Upper lobe of left lung (tissue), 6 donors: ENCODE measurements at regions not wholly inside any gene's neighbourhood (a gene's known extent, or its start where the extent isn't known, plus 50 kb on each side); places are given as distances from the start of the nearest gene placed in this dataset.

Experiments used
- ATAC-seq, 2 donors: fragments of 200-7000 bp; cut with Tn5 transposase; one replicate each; pipeline ENCODE4 v1.9.1; 2022; ENCODE audit warnings: mild to moderate bottlenecking in 2 of 2, moderate library complexity in 2 of 2; ENCODE audit not compliant: low FRiP score in 2 of 2
- DNase-seq, 2 donors: peaks; one replicate each; pipeline ENCODE4 v3.0.0-alpha.2; 2019 to 2020
- H3K27ac ChIP-seq, 4 donors: fragments of 200-600 bp; sonication (generic); one replicate each; pipeline ENCODE4 v1.5.1; 2016 to 2019
- H3K27me3 ChIP-seq, 4 donors: fragments of 200-600 bp; sonication (generic); one replicate each; pipeline ENCODE4 v1.5.1; 2017 to 2019
- H3K36me3 ChIP-seq, 4 donors: fragments of 200-600 bp; sonication (generic); one replicate each; pipeline ENCODE4 v1.5.1; 2016 to 2019
- H3K4me1 ChIP-seq, 4 donors: fragments of 200-600 bp; sonication (generic); one replicate each; pipeline ENCODE4 v1.5.1; 2018 to 2019
- H3K4me3 ChIP-seq, 4 donors: fragments of 200-600 bp; sonication (generic); one replicate each; pipeline ENCODE4 v1.5.1; 2017 to 2019; ENCODE audit warnings: mild to moderate bottlenecking in 2 of 4, moderate library complexity in 1 of 4
- H3K9me3 ChIP-seq, 4 donors: fragments of 200-600 bp; sonication (generic); one replicate each; pipeline ENCODE4 v1.5.1; 2018 to 2019
- EP300 ChIP-seq, 4 donors: sonication (generic); formaldehyde crosslinking; IDR thresholded peaks; one replicate each; pipeline ENCODE4 v1.5.1; 2017; ENCODE audit warnings: antibody characterized with exemption in 4 of 4, control low read depth in 2 of 4
- POLR2A ChIP-seq, 4 donors: fragments of 450-650 bp; IDR thresholded peaks; one replicate each; pipeline ENCODE4 v1.5.1; 2016 to 2017; ENCODE audit warnings: antibody characterized with exemption in 4 of 4, mild to moderate bottlenecking in 2 of 4
- POLR2AphosphoS5 ChIP-seq, 2 donors: sonication (generic); formaldehyde crosslinking; IDR thresholded peaks; one replicate each; pipeline ENCODE4 v1.5.1; 2017; ENCODE audit warnings: antibody characterized with exemption in 2 of 2
- WGBS, 2 donors: methylation state at CpG; one replicate each; pipeline ENCODE4 v1.1.5; 2017 to 2018; 5-methylcytosine and 5-hydroxymethylcytosine counted together
- TF ChIP-seq, protein P1 (sequence below), 6 experiments: fragments of 450-650 bp in 4 of 6; fragments of 200-600 bp in 2 of 6; sonication (generic) in 2 of 6; IDR thresholded peaks; one replicate each; pipeline ENCODE4 v1.5.1; 2016 to 2019; ENCODE audit warnings: antibody characterized with exemption in 6 of 6
- donor health status: DM: no; HTN: no; CAD: no; lungs with moderate emphysema.
- donor health status: DM: no; HTN: yes; CAD: no; lungs with severe emphysema.

DNA sequence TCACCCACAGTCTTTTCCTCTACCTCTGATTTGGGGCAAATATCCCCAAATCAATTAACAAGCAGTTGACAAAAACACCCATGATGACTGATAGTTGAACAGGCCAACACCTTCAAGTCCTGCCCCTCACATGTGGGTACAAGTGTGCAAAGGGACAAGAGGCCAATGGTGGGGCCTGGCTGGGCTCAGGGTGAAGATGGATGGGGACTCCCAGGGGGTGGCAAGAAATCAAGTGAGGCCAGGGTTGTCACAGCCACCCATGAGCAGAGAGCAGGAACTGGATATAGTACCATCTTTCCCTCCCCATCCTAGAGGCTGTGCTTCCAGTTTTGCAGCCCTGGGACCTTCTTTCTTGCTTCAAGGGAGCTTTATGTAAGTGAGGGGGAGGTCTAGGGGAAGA lies 270.2 kb upstream of the TOPAZ1 start:
- H3K4me3 ChIP-seq: no peak overlapping the region
- TF ChIP-seq POLR2A (IDR thresholded peaks at IDR 0.05) (no peak), POLR2AphosphoS5 (IDR thresholded peaks at IDR 0.05) (no peak), EP300 (IDR thresholded peaks at IDR 0.05) (no peak)
- TF ChIP-seq, protein P1, sequence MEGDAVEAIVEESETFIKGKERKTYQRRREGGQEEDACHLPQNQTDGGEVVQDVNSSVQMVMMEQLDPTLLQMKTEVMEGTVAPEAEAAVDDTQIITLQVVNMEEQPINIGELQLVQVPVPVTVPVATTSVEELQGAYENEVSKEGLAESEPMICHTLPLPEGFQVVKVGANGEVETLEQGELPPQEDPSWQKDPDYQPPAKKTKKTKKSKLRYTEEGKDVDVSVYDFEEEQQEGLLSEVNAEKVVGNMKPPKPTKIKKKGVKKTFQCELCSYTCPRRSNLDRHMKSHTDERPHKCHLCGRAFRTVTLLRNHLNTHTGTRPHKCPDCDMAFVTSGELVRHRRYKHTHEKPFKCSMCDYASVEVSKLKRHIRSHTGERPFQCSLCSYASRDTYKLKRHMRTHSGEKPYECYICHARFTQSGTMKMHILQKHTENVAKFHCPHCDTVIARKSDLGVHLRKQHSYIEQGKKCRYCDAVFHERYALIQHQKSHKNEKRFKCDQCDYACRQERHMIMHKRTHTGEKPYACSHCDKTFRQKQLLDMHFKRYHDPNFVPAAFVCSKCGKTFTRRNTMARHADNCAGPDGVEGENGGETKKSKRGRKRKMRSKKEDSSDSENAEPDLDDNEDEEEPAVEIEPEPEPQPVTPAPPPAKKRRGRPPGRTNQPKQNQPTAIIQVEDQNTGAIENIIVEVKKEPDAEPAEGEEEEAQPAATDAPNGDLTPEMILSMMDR (IDR thresholded peaks at IDR 0.05): no peak
- H3K4me1 ChIP-seq: no peaks in the 10 kb centered on the region
- no peak for ATAC-seq
- H3K9me3 ChIP-seq: peaks cover 0 to 5% (median 0%) of the 10 kb centered on the region in 4 donors
- no peak for DNase-seq
- no peaks in the 10 kb centered on the region for H3K27me3 ChIP-seq
- no peak overlapping the region for H3K27ac ChIP-seq
- no peaks in the 10 kb centered on the region for H3K36me3 ChIP-seq

DNA sequence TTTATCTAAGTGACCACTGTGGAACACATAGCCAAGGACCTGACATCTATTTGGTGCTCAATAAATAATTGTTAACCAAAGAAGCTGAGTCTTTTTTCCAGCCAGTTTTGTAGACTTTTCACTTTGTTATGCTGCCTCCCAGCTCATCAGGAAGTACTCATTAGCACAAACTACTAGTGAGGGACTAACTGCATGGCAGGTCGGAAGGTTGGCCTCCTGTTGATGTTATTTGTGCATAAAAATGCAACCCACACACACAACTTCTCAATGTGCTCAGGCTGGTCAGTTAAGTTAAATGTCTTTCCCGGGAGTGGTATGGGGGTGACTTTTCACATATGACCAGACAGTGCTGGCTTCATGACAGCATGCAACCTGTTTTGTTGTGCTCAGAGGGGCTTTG lies 263.0 kb upstream of the TOPAZ1 start:
- Histone ChIP-seq H3K27me3 (no peaks in the 10 kb centered on the region), H3K27ac (no peak overlapping the region), H3K9me3 (peaks cover 0 to 5% (median 0%) of the 10 kb centered on the region in 4 donors), H3K4me1 (no peaks in the 10 kb centered on the region), H3K36me3 (no peaks in the 10 kb centered on the region), H3K4me3 (no peak overlapping the region)
- ATAC-seq: no peak
- TF ChIP-seq POLR2A (IDR thresholded peaks at IDR 0.05) (no peak), EP300 (IDR thresholded peaks at IDR 0.05) (no peak)
- WGBS, 2 donors: 12 to 52% methylated on average over 2 of the region's 2 CpGs
- no peak for DNase-seq

DNA sequence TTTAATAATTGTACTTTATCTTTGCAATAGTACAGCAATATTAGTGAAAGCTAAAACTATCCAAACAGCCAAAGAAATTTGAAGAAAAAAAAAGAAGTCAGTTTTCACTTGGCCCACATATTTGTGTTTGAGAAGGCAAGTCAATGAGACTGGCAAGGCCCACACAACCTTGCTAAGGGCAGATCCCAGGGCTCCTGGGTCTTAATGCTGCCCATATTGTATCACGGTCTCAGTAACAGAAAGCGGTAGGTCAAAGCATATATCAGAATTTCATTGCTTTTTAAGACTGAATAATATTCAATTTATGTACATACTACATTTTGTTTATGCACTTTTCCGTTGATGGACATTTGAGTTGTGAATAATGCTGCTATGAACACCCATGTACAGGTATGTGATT lies 262.0 kb upstream of the TOPAZ1 start:
- ATAC-seq (no peak), DNase-seq (no peak)
- H3K9me3 ChIP-seq: peaks cover 0 to 5% (median 0%) of the 10 kb centered on the region in 4 donors
- no peaks in the 10 kb centered on the region for H3K4me1 ChIP-seq
- no peaks in the 10 kb centered on the region for H3K36me3 ChIP-seq
- H3K27ac ChIP-seq: no peak overlapping the region
- H3K4me3 ChIP-seq: no peak overlapping the region
- TF ChIP-seq, protein P1 (IDR thresholded peaks at IDR 0.05): no peak
- no peak for TF ChIP-seq POLR2AphosphoS5 (IDR thresholded peaks at IDR 0.05)
- no peak for TF ChIP-seq EP300 (IDR thresholded peaks at IDR 0.05)
- TF ChIP-seq POLR2A (IDR thresholded peaks at IDR 0.05): no peak
- WGBS, 2 donors: 86 to 95% methylated on average over 3 of the region's 3 CpGs
- no peaks in the 10 kb centered on the region for H3K27me3 ChIP-seq

DNA sequence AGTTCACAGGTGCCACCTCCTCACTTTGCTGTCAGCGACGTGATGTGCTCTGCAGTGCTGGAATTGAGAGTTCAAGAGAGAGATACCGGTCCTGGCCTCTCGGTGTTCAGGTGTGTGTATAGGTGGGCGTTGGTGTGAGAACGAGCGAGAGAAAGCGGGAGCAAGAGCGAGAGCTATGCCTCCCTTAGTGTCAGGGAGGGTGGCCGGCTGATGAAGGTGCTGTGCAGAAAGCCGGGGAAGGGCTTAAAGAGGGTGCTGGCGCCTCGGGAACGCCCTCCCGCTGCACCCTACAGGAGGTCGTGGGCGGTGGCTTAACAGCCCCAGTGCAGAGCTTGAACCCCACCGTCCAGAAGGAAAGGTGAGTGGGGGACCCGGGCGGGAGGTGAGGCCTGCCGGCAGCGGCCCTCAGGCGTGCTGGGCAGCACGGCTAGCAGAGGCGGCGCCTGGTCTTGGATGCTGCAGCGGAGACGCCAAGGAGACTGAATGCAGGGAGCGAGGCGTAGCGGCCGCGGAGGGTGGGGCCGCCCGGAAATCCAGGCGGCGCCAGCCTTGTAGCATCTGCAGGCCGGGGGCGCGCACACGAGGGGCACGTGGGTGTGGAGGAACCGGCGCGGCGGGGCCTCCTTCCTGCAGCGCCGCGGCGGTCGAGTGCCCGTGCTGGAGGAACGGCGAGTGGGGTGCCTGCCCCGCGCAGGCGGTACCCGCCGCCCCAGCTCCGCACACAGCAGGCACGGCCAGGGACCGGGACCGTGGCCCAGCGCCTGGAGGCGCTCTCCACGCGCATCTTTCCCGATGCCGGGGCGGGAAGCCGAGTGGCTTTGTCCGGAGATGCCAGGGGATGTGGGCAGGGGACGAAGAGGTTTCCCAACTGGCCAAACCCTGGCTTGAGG lies 246.8 kb upstream of the TOPAZ1 start:
- ATAC-seq: peak in 1 of 2 donors; percentile 32
- DNase-seq: peak in 1 of 2 donors; percentile 86
- Histone ChIP-seq H3K27me3 (peaks cover 1 to 55% (median 37%) of the 10 kb centered on the region in 4 donors), H3K36me3 (no peaks in the 10 kb centered on the region), H3K4me1 (peaks cover 51 to 55% (median 54%) of the 10 kb centered on the region in 4 donors), H3K27ac (no peak overlapping the region), H3K9me3 (peaks cover 0 to 6% (median 2%) of the 10 kb centered on the region in 4 donors), H3K4me3 (peak overlapping the region in 3 of 4 donors; percentile 12 to 58 (median 56))
- 3 to 9% methylated on average over 26 to 65 of the region's 73 CpGs for WGBS, 2 donors
- no peak for TF ChIP-seq POLR2AphosphoS5 (IDR thresholded peaks at IDR 0.05)
- no peak for TF ChIP-seq EP300 (IDR thresholded peaks at IDR 0.05)
- no peak for TF ChIP-seq POLR2A (IDR thresholded peaks at IDR 0.05)
- TF ChIP-seq, protein P1 (IDR thresholded peaks at IDR 0.05): no peak

DNA sequence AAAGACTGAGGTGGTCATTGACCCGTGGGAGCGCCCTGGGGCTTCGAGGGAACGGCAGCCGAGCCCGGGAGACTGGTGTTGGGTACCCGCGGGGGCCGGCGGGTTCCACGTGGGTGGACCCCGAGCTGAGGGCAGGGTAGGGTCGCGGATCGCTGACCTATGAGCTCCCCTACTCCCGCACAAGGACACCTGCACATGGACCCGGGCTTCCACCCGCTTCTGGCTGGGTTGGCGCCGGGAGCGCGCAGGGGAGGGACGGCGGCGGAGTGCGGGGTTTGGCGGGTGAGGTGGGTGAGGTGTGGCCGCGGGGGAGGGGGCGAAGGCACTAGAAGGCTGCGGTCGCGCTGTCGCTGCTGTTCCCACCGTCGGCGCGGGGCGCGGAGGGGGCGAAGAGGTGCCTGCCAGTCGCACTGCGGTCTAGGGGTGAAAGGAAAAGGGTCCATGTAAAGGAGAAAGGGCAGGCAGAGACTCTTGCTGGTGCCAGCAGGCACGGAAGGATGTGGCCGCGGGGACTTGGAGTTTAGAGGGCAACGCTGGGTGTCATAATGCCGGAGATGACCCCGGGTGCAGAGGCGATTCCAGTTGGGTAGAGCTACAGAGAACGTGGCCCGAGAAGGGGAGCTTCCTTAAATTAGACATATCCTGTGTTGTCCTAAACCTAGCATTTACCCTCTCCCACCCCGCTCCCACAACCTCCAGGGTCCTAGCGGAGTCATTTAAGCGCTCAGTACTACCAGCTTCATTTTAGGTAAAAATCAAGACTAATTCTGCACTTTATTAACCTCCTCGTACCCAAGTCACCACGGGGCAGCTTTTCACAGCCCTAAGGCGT lies 245.9 kb upstream of the TOPAZ1 start:
- peaks cover 1 to 61% (median 38%) of the 10 kb centered on the region in 4 donors for H3K27me3 ChIP-seq
- ATAC-seq (no peak), DNase-seq (peak in 1 of 2 donors; percentile 85)
- peaks cover 51 to 55% (median 54%) of the 10 kb centered on the region in 4 donors for H3K4me1 ChIP-seq
- H3K9me3 ChIP-seq: peaks cover 0 to 5% (median 2%) of the 10 kb centered on the region in 4 donors
- WGBS, 2 donors: 2% methylated on average over 35 to 51 of the region's 58 CpGs
- H3K4me3 ChIP-seq: peak overlapping the region in 3 of 4 donors; percentile 12 to 58 (median 56)
- TF ChIP-seq, protein P1 (IDR thresholded peaks at IDR 0.05): no peak
- no peak for TF ChIP-seq EP300 (IDR thresholded peaks at IDR 0.05)
- TF ChIP-seq POLR2AphosphoS5 (IDR thresholded peaks at IDR 0.05): no peak
- TF ChIP-seq POLR2A (IDR thresholded peaks at IDR 0.05): no peak
- H3K36me3 ChIP-seq: no peaks in the 10 kb centered on the region
- H3K27ac ChIP-seq: no peak overlapping the region
